ENCODE measurements at regions not wholly inside any gene's neighbourhood (a gene's known extent, or its start where the extent isn't known, plus 50 kb on each side); places are given as distances from the start of the nearest gene placed in this dataset.

DNA sequence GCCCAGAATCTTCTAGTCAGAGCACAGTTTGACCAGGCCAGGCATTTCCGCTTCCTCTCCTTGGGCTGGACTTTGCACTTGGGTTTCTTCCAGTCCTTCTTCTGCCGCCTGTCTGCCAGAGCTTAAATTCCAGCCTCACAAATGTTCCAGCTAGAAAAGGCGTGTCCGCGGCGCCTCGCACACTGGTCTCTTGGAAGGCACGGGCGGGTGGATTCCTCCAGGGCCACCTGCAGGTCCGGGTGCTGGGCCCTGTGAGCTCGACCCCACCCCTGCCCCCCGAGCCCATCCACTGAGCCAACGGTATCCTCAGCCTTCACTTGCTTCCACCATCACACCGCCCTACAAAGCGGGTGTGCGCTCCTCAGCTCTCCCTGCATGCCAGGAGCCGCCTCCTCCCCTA is 2026.5 kb downstream of the TP53TG3F start:
- no peak for DNase-seq
- H3K4me1 Mint-ChIP-seq, result no peaks in the 10 kb centered on the region
- H3K36me3 Mint-ChIP-seq, result no peaks in the 10 kb centered on the region
- peaks cover 4% of the 10 kb centered on the region for H3K9me3 Mint-ChIP-seq
- H3K4me3 Mint-ChIP-seq, result no peak overlapping the region
- H3K27me3 Mint-ChIP-seq, result no peaks in the 10 kb centered on the region
- no peak overlapping the region for H3K27ac Mint-ChIP-seq

DNA sequence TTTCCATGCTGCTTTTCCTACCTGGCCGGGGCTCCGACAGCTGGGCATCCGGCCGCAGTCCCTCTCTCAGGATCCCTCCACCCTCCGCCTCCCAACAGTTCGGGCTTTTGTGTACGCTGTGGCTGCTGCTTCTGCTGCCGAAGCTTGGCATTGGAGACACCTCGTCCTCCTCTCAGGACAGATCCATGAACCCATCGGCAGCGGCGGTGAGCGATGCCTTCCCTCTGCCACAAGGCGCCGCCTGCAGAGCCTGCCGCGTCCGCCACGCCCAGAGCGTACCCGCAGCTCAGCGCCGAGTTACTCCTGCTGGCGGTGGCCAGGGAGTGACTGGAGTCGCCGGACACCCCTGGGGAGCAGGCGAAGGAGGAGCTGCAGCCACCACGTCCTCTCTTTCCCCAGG is 2032.8 kb downstream of the TP53TG3F start:
- Mint-ChIP-seq H3K27ac (no peak overlapping the region), H3K4me1 (no peaks in the 10 kb centered on the region), H3K9me3 (peaks cover 11% of the 10 kb centered on the region), H3K27me3 (no peaks in the 10 kb centered on the region), H3K4me3 (no peak overlapping the region), H3K36me3 (no peaks in the 10 kb centered on the region)
- DNase-seq, result no peak

DNA sequence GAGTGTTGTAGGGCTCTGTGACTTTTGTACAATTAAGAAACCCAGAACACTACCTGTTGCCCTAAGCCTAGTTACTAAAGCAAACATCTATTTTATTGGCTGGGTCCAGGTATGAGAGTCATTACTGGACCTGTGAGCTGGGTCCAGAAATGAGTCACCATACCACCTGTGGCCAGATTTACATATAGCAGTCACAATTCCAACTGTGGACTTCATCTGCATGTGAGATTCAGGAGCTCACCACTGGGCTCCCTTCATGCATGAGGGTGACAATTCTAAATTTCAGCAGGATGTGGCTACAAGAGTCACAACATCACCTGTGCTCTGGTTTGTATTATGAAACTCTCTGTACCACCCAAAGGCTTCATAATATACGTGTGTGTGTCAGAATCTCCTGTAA is 2038.0 kb downstream of the TP53TG3F start:
- Mint-ChIP-seq H3K36me3 (no peaks in the 10 kb centered on the region), H3K27me3 (no peaks in the 10 kb centered on the region), H3K27ac (no peak overlapping the region), H3K9me3 (peaks cover 11% of the 10 kb centered on the region), H3K4me1 (no peaks in the 10 kb centered on the region), H3K4me3 (no peak overlapping the region)
- DNase-seq, result no peak

DNA sequence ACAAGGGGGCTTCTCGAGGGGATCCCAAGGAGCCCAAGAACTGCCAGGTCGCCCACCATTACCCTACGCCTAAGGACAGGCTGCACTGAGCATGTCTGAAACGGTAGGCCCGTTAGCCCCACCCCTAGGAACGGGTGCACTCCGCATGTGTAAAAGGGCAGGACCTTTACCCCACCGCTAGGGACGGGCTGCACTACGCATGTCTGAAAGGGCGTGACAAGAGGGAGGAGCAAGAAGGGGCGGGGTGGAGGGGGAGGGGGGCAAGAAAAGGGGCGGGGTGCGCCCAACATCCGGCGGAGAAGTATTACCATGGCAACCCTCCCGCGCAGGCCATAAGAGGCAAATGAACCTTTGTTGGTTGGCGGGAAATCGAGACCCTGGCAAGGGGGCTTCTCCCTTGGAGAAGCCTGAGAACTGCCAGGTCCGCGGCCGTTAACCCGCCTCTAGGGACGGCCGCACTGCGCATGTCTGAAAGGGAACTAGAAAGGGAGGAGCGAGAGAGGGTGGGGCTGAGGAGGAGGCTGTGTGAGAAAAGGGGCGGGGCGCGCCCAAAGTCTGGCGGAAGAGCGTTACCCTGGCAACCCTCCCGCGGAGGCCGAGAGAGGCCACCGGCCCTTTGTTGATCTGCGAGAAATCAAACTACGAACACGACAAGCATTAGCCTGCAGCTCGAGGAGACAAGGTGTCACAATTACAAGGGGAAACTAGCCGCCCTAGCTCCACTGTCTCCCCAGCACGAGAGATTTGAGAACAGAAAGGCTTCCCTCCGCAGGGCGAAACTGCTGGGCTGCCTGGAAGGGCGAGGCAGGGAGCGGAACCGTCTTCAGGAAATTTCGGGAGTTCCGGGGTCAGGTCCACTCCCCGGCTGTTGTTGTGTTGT is 2046.8 kb downstream of the TP53TG3F start:
- H3K4me3 Mint-ChIP-seq, result no peak overlapping the region
- H3K27ac Mint-ChIP-seq, result no peak overlapping the region
- no peaks in the 10 kb centered on the region for H3K36me3 Mint-ChIP-seq
- no peaks in the 10 kb centered on the region for H3K27me3 Mint-ChIP-seq
- DNase-seq, result no peak
- H3K9me3 Mint-ChIP-seq, result peaks cover 5% of the 10 kb centered on the region
- H3K4me1 Mint-ChIP-seq, result no peaks in the 10 kb centered on the region

DNA sequence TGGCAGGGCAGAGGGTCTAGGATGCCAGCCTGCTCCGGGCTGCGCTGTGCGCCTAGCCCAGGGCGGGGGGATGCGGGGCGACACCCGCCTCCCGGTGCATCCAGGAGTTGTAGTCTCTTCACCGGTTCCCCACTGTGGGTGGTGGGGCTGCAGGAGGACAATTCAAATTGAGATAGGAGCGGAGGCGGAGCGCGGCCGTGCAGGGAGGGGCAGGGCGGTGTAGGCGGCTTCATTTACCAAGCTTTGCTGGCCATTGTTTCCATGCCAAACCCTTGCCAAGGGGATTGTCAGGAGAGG is 2047.4 kb downstream of the TP53TG3F start:
- peaks cover 5% of the 10 kb centered on the region for H3K9me3 Mint-ChIP-seq
- no peaks in the 10 kb centered on the region for H3K4me1 Mint-ChIP-seq
- no peaks in the 10 kb centered on the region for H3K27me3 Mint-ChIP-seq
- H3K4me3 Mint-ChIP-seq, result no peak overlapping the region
- H3K27ac Mint-ChIP-seq, result no peak overlapping the region
- no peak for DNase-seq
- no peaks in the 10 kb centered on the region for H3K36me3 Mint-ChIP-seq

DNA sequence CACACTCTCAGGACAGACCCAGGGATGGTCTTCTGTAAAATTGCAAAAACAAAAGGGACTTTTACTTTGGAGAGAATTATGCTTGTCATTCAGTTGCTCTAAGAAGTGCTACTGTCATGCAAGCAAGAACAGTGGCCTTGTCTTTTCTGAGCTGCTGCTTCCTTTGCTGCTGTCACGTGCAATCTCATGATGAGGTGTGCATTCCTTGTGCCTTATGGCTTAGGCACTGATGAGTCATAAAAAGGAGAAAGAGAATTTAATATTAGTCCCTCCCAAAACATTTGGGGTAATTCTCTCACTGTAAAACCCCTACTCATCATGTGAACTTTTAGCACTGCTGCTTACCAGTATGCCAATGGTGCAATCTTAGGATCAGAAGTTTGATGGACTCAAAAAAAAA is 2051.3 kb downstream of the TP53TG3F start:
- Mint-ChIP-seq H3K4me1 (no peaks in the 10 kb centered on the region), H3K27me3 (no peaks in the 10 kb centered on the region), H3K36me3 (no peaks in the 10 kb centered on the region), H3K9me3 (peaks cover 10% of the 10 kb centered on the region), H3K4me3 (no peak overlapping the region), H3K27ac (no peak overlapping the region)
- DNase-seq, result no peak

DNA sequence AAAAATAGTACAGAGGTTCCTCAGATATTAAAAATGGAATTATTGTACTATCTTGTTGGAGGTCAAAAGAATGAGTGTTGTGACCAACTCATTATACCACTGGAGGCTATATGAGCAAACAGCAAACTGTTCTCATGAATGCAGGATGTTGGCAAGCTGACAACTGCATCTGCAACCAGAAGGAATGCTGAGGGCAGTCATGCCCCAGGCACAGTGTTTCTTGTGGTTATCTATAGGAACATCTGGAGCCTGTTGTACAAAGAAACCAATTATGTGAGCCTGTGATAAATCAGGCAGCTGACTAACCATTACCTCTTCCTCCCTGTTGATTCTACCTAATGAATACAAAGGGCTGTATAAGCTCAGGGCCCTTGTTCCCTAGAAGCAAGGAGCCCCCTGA is 2057.1 kb downstream of the TP53TG3F start:
- Mint-ChIP-seq H3K36me3 (no peaks in the 10 kb centered on the region), H3K9me3 (peaks cover 12% of the 10 kb centered on the region), H3K4me1 (no peaks in the 10 kb centered on the region), H3K4me3 (no peak overlapping the region), H3K27me3 (no peaks in the 10 kb centered on the region), H3K27ac (no peak overlapping the region)
- no peak for DNase-seq

DNA sequence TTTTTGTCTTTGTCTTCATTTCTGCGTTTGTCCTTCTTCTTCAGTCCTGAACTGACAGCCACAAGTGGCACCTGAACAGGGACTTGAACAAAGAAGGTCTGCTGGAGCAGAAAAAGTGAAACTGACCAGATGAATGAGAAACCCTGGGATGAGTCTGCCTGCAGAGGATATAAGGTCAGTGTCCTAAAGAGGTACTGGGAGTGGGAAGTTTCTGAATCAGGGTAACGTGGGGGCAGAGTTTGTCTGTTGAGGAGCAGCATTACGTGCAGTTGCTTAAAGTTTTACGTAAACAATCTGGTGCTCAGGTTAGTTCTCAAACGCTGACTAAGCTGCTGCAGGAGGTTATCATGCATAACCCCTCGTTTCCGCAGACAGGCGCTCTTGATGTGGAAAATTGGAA is 2057.6 kb downstream of the TP53TG3F start:
- no peak overlapping the region for H3K4me3 Mint-ChIP-seq
- H3K36me3 Mint-ChIP-seq, result no peaks in the 10 kb centered on the region
- H3K27me3 Mint-ChIP-seq, result no peaks in the 10 kb centered on the region
- no peaks in the 10 kb centered on the region for H3K4me1 Mint-ChIP-seq
- no peak for DNase-seq
- no peak overlapping the region for H3K27ac Mint-ChIP-seq
- peaks cover 14% of the 10 kb centered on the region for H3K9me3 Mint-ChIP-seq

DNA sequence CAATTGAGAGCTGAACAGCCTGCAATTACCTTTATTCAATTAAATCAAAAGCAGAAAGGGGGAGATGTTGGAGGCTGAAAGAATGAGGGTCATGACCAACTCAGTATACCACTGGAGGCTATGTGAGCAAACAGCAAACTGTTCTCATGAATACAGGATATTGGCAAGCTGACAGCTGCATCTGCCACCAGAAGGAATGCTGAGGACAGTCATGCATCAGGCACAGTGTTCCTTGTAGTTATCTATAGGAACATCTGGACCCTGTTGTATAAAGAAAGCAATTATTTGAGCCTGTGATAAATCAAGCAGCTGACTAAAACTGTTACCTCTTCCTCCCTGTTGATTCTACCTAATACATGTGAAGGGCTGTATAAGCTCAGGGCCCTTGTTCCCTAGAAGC is 2064.6 kb downstream of the TP53TG3F start:
- no peaks in the 10 kb centered on the region for H3K36me3 Mint-ChIP-seq
- H3K27ac Mint-ChIP-seq, result no peak overlapping the region
- no peak overlapping the region for H3K4me3 Mint-ChIP-seq

DNA sequence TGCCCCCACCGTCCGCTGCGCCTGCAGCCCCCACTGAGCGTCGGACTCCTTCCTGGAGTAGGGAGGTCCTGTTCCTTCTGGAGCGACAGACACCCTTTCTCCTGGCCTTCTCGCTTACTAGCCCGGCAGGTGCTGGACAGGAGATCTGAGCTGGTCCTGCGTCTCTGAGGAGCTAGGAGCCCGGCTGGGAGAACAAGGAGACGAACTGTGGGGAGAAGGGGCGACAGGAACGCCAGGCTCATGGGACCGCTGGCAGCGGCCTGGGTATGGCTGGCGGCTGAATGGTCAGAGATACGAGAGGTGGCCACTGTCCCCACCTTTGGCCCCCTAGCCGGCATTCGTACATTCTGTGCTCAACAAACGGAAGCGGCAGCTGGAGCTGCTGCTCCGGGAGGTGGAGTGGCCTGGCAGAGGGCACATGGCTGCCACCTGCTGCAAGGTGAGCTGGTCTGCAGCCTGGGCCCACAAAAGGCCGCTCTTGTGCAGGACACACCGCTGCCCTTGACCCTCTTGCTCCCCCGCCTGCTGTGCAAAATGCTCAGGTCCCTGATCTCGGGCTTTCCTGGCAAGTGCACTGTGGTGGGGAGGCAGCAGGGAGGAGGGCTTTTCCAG is 2066.7 kb downstream of the TP53TG3F start:
- DNase-seq, result no peak
- Mint-ChIP-seq H3K27ac (no peak overlapping the region), H3K36me3 (no peaks in the 10 kb centered on the region), H3K4me1 (no peaks in the 10 kb centered on the region), H3K27me3 (no peaks in the 10 kb centered on the region), H3K9me3 (peaks cover 8% of the 10 kb centered on the region), H3K4me3 (no peak overlapping the region)

More for the DNA sequence above, 2064.6 kb downstream of the TP53TG3F start:
- DNase-seq, result no peak
- no peaks in the 10 kb centered on the region for H3K27me3 Mint-ChIP-seq
- no peaks in the 10 kb centered on the region for H3K4me1 Mint-ChIP-seq
- H3K9me3 Mint-ChIP-seq, result peaks cover 10% of the 10 kb centered on the region

DNA sequence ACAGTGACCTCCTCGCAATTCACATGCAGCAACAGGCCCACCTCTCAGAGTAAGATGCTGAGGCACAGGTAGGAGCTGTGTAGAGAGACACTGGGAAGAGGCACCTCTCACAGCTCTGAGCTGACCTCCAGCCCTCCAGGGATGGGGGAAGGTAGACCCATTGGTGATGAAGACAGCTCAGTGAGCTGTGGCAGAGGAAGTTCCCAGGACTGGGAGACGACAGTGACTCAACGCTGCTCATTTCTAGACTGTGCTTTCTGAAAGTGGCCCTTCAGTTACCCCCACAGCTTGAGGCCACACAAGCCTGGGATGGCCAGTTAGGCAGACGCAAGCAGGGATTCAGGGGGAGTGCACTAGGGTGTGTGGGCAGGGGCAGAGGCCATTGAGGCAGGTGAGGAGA is 2073.2 kb downstream of the TP53TG3F start:
- Mint-ChIP-seq H3K27me3 (no peaks in the 10 kb centered on the region), H3K36me3 (no peaks in the 10 kb centered on the region), H3K9me3 (peaks cover 17% of the 10 kb centered on the region), H3K4me3 (no peak overlapping the region), H3K4me1 (no peaks in the 10 kb centered on the region), H3K27ac (no peak overlapping the region)
- DNase-seq, result no peak

DNA sequence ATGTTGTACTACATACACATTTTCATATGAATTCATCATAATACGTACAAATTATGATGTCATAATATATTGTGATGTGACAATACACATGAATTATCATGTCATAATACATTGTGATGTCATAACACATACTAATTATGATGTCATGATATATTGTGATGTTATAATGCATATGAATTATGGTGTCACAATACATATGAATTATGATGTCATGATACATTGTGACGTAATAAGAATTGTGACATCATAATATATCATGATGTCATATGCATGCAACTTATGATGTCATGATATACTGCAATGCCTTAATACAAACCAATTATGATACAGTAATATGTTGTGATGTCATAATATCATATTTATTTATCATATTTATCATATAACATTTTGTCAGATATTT is 2074.3 kb downstream of the TP53TG3F start:
- peaks cover 14% of the 10 kb centered on the region for H3K9me3 Mint-ChIP-seq
- H3K27ac Mint-ChIP-seq, result no peak overlapping the region
- DNase-seq, result no peak
- no peaks in the 10 kb centered on the region for H3K36me3 Mint-ChIP-seq
- H3K4me3 Mint-ChIP-seq, result no peak overlapping the region
- no peaks in the 10 kb centered on the region for H3K27me3 Mint-ChIP-seq
- H3K4me1 Mint-ChIP-seq, result no peaks in the 10 kb centered on the region

DNA sequence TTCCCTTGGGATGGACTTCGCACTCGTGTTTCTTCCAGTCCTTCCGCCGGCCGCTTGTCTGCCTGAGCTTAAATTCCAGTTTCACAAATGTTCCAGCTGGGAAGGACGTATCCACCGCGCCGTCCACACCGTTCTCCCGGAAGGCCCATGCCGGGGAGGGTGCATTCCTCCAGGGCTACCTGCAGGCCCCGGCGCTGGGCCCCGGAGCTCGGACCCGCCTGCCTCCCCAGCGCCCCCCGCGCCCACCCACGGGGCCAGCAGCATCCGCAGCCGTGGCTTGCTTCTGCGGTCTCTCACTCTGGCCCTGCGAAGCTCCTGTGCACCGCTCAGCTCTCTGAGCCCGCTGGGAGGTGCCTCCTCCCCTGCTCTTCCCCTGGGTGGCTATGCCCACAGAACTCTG is 2084.1 kb downstream of the TP53TG3F start:
- Mint-ChIP-seq H3K36me3 (no peaks in the 10 kb centered on the region), H3K27ac (no peak overlapping the region), H3K4me3 (no peak overlapping the region), H3K9me3 (peaks cover 7% of the 10 kb centered on the region), H3K4me1 (no peaks in the 10 kb centered on the region), H3K27me3 (no peaks in the 10 kb centered on the region)
- DNase-seq, result no peak

DNA sequence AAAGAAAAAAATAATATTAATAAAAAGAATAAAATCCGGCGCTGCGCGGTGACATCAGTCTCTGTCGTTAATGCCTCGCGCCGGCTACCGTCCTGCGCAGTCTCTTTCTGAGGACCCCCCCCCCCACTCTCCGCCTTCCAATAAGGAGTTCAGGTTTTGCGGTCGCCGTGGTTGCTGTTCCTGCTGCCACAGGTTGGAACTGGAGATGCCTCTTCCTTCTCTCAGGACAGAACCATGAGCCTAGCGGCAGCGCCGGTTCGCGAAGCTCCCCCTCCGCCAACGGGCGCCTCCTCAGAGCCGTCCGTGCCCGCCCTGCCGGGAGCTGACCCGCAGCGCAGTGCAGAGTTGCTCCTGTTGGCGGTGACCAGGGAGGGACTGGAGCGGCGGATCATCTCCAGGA is 2093.4 kb downstream of the TP53TG3F start:
- no peaks in the 10 kb centered on the region for H3K4me1 Mint-ChIP-seq

DNA sequence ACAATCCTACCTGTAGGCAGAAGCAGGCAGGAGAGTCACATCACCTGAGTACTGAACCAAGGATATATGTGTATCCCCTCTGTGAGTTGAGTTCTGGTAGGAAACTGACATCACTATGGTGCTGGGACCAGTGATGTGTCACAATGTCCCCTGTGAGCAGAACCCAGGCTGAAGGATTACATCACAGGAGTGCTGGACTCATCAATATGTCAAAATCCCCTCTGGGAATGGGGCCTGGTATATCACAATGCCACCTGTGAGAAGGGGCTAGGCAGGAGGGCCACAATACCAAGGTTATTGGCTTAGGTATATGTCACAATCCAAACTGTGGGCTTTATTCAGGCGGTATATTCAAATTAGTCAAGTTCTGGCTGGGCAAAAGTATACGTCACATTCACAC is 2098.3 kb downstream of the TP53TG3F start:
- Mint-ChIP-seq H3K4me3 (no peak overlapping the region), H3K9me3 (peaks cover 5% of the 10 kb centered on the region), H3K27ac (no peak overlapping the region), H3K36me3 (peaks cover 2% of the 10 kb centered on the region), H3K27me3 (no peaks in the 10 kb centered on the region), H3K4me1 (no peaks in the 10 kb centered on the region)
- no peak for DNase-seq

More for the DNA sequence above, 2093.4 kb downstream of the TP53TG3F start:
- Mint-ChIP-seq H3K27me3 (no peaks in the 10 kb centered on the region), H3K36me3 (peaks cover 2% of the 10 kb centered on the region), H3K9me3 (peaks cover 17% of the 10 kb centered on the region), H3K27ac (no peak overlapping the region), H3K4me3 (no peak overlapping the region)
- no peak for DNase-seq

All from activated naive CD8-positive, alpha-beta T cell treated with anti-CD3 and anti-CD28 coated beads for 36 hours (primary cell).